Heart left ventricle (tissue), 16 donors: ENCODE measurements at regions not wholly inside any gene's neighbourhood (a gene's known extent, or its start where the extent isn't known, plus 50 kb on each side); places are given as distances from the start of the nearest gene placed in this dataset.
"Not testable (repeated sequence)": the region's sequence is repeated elsewhere in the genome, so short reads cannot be mapped to it uniquely, and the experiment has no call there.

ENCODE experiments used
- ATAC-seq, 4 donors: fragments of 200-7000 bp; cut with Tn5 transposase; one replicate each; pipeline ENCODE4 v1.9.1; 2020 to 2022; ENCODE audit warnings: moderate library complexity in 4 of 4, mild to moderate bottlenecking in 3 of 4, moderate number of reproducible peaks in 1 of 4
- DNase-seq, 5 donors: peaks; one replicate each; pipeline ENCODE4 v3.0.0-alpha.2; 2020
- H3K27ac ChIP-seq, 12 donors: fragments of 200-600 bp; sonication (generic) in 4 of 12; one replicate each; pipeline versions ENCODE4 v1.5.0 to v1.8.0; 2016 to 2022; ENCODE audit warnings: mild to moderate bottlenecking in 2 of 12
- H3K27me3 ChIP-seq, 9 donors: fragments of 200-600 bp; sonication (generic) in 2 of 9; one replicate each; pipeline versions ENCODE4 v1.5.1 to v1.8.0; 2016 to 2022; ENCODE audit warnings: mild to moderate bottlenecking in 3 of 9
- H3K36me3 ChIP-seq, 9 donors: fragments of 200-600 bp; sonication (generic) in 2 of 9; one replicate each; pipeline versions ENCODE4 v1.5.0 to v1.8.0; 2018 to 2022; ENCODE audit warnings: mild to moderate bottlenecking in 2 of 9
- H3K4me1 ChIP-seq, 12 donors: fragments of 200-600 bp; sonication (generic) in 4 of 12; one replicate each; pipeline versions ENCODE4 v1.5.0 to v1.8.0; 2016 to 2022; ENCODE audit warnings: mild to moderate bottlenecking in 3 of 12
- H3K4me3 ChIP-seq, 12 donors: fragments of 200-600 bp; sonication (generic) in 4 of 12; one replicate each; pipeline versions ENCODE4 v1.5.0 to v1.8.0; 2017 to 2022; ENCODE audit warnings: mild to moderate bottlenecking in 9 of 12, moderate library complexity in 4 of 12
- H3K9me3 ChIP-seq, 12 donors: fragments of 200-600 bp; sonication (generic) in 4 of 12; one replicate each; pipeline versions ENCODE4 v1.5.0 to v1.8.0; 2016 to 2022; ENCODE audit warnings: mild to moderate bottlenecking in 1 of 12
- POLR2A ChIP-seq, 2 donors: fragments of 450-650 bp; IDR thresholded peaks; one replicate each; pipeline ENCODE4 v1.6.1; 2017; ENCODE audit warnings: antibody characterized with exemption in 2 of 2, mild to moderate bottlenecking in 2 of 2, moderate library complexity in 2 of 2
- WGBS, 4 donors: extraction: QIAGEN DNeasy Blood & Tissue Kit in 2 of 4; methylation state at CpG; one replicate each; pipeline versions ENCODE4 v1.1.5 to v1.1.7; 2013 to 2018; 5-methylcytosine and 5-hydroxymethylcytosine counted together
- intact Hi-C, 10 donors: fragments of 100-400 bp; cut with DNase I; formaldehyde crosslinking; loops; one replicate each; pipeline versions ENCODE4 v1.11.1 to v1.14.2; 2022
- TF ChIP-seq, protein P1 (sequence below), 12 donors: fragments of 200-600 bp; sonication (generic) in 4 of 12; IDR thresholded peaks; one replicate each; pipeline versions ENCODE4 v1.5.0 to v1.8.0; 2018 to 2022; ENCODE audit warnings: antibody characterized with exemption in 12 of 12, mild to moderate bottlenecking in 5 of 12
- donor health status: ischemic (EF 13 %, LVEDD 7.1; RV severe dilation, severe dysfunction).
- donor health status: healthy with polysubstance abuse.
- donor health status: DM: no; HTN: yes; CAD: no.
- donor health status: DM: no; HTN: no; CAD: no.
- donor health status: ischemic (EF 25% LVEDD 6.9; RV normal size, moderate dysfunction).
- donor health status: ischemic (EF 25% LVEDD 5.7; RV mildly dilated, moderate dysfunction).
- donor health status: healthy.
- donor health status: DM: yes; HTN: yes; CAD: no.
- donor health status: ischemic (EF 35%, LVEDD 5.7; RV mildly dilated, moderate dysfunction).
- donor health status: nonischemic (EF 11% LVEDD 7.7; RV severe dilation, severe dysfunction).
- donor health status: DM: yes; HTN: yes; CAD: no.
- donor health status: PGD.
- donor health status: ischemic (EF 29% LVEDD 5.4; RV normal size, mild dysfunction).
- donor health status: nonischemic (EF 23%, LVEDD 6.1; RV moderate dilation, normal function).

DNA sequence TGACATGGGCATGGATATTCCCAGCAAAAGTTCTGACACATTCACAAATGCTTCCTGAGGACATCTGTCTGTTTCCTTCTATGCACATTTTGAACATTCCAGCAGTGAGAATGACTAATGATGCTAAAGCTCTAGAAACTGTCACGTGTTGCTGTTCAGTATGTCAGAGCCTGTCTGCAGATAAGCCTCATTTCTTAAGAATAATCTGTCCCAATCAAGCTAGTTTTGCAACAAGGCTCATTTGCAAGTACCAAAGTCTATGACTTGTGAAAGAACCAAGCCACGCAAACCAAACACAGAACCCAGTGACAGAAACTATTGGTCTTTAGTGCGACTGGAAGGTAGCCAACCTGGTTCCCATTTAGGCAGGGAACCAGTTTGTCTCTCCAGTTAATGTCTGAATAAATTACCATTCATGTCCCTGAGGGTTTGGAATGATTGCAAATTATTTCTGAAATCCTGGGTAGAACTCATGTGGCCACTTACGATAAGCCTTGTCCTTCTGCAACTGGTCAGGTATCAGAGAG, 178.5 kb downstream of the C9orf152 start:
- Histone ChIP-seq H3K27me3 (no peaks in the 10 kb centered on the region), H3K27ac (peak overlapping the region in 9 of 12 donors; percentile 0 to 80 (median 48)), H3K4me1 (peaks cover 7 to 51% (median 39%) of the 10 kb centered on the region in 12 donors), H3K9me3 (no peaks in the 10 kb centered on the region), H3K36me3 (no peaks in the 10 kb centered on the region), H3K4me3 (no peak overlapping the region)
- intact Hi-C loops = no loop called here
- 34 to 51% (median 49%) methylated on average over 4 of the region's 4 CpGs for WGBS, 4 donors
- ATAC-seq (peak; percentile 31 to 84 (median 70)), DNase-seq (no peak)
- TF ChIP-seq POLR2A (IDR thresholded peaks at IDR 0.05) = no peak
- TF ChIP-seq, protein P1, sequence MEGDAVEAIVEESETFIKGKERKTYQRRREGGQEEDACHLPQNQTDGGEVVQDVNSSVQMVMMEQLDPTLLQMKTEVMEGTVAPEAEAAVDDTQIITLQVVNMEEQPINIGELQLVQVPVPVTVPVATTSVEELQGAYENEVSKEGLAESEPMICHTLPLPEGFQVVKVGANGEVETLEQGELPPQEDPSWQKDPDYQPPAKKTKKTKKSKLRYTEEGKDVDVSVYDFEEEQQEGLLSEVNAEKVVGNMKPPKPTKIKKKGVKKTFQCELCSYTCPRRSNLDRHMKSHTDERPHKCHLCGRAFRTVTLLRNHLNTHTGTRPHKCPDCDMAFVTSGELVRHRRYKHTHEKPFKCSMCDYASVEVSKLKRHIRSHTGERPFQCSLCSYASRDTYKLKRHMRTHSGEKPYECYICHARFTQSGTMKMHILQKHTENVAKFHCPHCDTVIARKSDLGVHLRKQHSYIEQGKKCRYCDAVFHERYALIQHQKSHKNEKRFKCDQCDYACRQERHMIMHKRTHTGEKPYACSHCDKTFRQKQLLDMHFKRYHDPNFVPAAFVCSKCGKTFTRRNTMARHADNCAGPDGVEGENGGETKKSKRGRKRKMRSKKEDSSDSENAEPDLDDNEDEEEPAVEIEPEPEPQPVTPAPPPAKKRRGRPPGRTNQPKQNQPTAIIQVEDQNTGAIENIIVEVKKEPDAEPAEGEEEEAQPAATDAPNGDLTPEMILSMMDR (IDR thresholded peaks at IDR 0.05) = no peak

DNA sequence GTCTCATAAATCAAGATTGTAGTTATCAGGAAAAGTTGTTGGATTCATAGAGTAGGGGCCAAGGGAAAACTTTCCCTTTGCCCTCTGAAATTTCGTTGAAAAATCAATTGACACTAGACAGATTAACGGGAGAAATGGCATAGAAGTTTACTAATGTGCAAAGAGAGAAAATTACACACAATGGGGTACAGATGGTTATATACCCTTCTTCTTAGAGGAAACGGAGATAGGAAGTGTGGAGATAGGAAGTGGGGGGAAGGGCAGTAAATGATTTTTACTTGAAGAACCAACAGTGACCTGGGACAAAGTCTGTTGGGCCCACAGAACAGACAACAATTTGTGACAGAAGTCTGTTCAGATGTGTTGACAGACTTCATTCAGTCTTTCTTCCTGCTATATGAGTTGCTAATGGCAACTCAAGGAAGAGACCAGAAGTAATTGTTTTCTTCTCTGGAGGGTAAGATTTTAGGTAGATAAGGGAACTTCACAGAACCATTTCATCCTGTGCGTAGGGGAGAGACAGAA, 177.9 kb downstream of the C9orf152 start:
- TF ChIP-seq POLR2A (IDR thresholded peaks at IDR 0.05) = no peak
- TF ChIP-seq, protein P1 (IDR thresholded peaks at IDR 0.05) = no peak
- no peaks in the 10 kb centered on the region for H3K27me3 ChIP-seq
- intact Hi-C loops = no loop called here
- DNase-seq (no peak), ATAC-seq (no peak)
- WGBS, 4 donors = 59 to 70% (median 65%) methylated on average over 4 of the region's 4 CpGs
- peak overlapping the region in 7 of 12 donors; percentile 41 to 80 (median 61) for H3K27ac ChIP-seq
- no peaks in the 10 kb centered on the region for H3K36me3 ChIP-seq
- H3K4me1 ChIP-seq = peaks cover 7 to 51% (median 39%) of the 10 kb centered on the region in 12 donors
- no peak overlapping the region for H3K4me3 ChIP-seq
- H3K9me3 ChIP-seq = no peaks in the 10 kb centered on the region

DNA sequence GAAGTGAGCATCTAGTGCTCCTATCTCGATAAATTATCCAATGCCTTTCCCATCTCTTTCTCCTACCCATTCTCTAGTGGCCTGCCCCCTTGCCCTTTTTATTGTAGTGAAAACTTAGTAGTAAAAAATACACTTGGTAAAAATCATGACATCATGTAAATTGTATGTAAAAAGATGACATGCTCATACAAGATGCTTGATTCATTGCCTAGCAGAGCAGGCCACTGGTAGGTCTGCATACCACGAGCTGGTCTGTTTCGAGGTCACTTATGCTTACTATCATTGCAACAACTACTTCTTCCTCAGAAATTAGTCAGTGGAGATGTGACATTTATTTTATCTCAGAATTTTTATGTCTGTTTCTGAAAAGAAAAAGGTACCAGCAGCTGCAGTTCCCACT, 177.3 kb downstream of the C9orf152 start:
- intact Hi-C loops = no loop called here
- Histone ChIP-seq H3K4me3 (no peak overlapping the region), H3K27ac (peak overlapping the region in 3 of 12 donors; percentile 61 to 74 (median 65)), H3K4me1 (peaks cover 7 to 51% (median 39%) of the 10 kb centered on the region in 12 donors), H3K36me3 (no peaks in the 10 kb centered on the region), H3K27me3 (no peaks in the 10 kb centered on the region), H3K9me3 (no peaks in the 10 kb centered on the region)
- no peak for DNase-seq
- TF ChIP-seq POLR2A (IDR thresholded peaks at IDR 0.05) = no peak
- TF ChIP-seq, protein P1 (IDR thresholded peaks at IDR 0.05) = no peak
- 87 to 93% (median 89%) methylated on average over 3 of the region's 3 CpGs for WGBS, 4 donors
- no peak for ATAC-seq

DNA sequence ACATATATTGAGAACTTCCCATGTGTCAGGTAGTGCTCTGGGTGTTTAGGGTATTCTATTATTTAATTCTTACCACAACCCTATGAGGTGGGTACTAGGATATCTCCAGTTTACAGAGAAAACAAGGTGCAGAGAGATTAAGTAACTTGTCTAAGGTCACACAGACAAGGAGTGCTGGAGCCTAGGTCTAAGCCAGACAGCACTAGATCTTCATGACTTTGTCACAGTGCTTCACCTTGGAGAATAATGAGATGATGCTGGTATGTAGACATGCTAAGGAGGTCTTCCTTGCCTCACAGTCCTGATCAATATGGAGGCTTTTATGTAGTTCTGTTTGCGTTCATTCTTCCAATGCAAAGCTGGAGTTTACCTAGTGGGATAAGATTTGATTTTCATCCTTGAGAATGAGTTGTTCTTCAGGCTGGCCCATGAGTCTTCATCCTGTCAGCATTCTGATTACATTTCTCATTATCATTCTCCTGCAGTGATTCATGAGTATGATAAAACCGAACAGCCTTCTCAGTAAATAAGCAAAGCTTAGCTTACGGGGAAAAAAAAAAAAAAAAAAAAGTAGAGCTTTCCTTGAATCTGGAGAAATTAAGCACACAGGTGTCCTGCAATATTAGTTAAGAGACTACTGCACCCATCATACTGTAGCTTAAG, 176.3 kb downstream of the C9orf152 start:
- H3K4me1 ChIP-seq = peaks cover 9 to 52% (median 46%) of the 10 kb centered on the region in 12 donors
- DNase-seq = no peak
- H3K27me3 ChIP-seq = no peaks in the 10 kb centered on the region
- H3K4me3 ChIP-seq = no peak overlapping the region
- no peak for ATAC-seq
- 81 to 94% (median 89%) methylated on average over 3 of the region's 3 CpGs for WGBS, 4 donors
- no peaks in the 10 kb centered on the region for H3K36me3 ChIP-seq
- H3K27ac ChIP-seq = no peak overlapping the region
- H3K9me3 ChIP-seq = no peaks in the 10 kb centered on the region
- TF ChIP-seq, protein P1 (IDR thresholded peaks at IDR 0.05) = no peak
- TF ChIP-seq POLR2A (IDR thresholded peaks at IDR 0.05) = no peak
- intact Hi-C loops = no loop called here

DNA sequence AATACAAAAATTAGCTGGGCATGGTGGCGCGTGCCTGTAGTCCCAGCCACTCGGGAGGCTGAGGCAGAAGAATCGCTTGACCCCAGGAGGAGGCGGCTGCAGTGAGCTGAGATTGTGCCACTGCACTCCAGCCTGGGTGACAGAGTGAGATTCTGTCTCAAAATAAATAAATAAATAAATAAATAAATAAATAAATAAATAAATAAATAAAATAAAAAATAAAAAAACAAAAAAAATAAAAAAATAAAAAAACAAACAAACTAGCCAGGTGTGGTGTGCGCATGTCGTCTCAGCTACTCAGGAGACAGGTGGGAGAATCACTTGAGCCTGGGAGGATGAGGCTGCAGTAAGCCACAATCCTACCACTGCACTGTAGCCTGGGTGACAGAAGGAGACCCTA, 175.4 kb downstream of the C9orf152 start:
- intact Hi-C loops, H3K36me3 ChIP-seq: not testable (repeated sequence)
- peaks cover 9 to 48% (median 40%) of the 10 kb centered on the region in 12 donors for H3K4me1 ChIP-seq

More for the DNA sequence above, 175.4 kb downstream of the C9orf152 start:
- H3K27me3 ChIP-seq, ATAC-seq, H3K9me3 ChIP-seq, H3K4me3 ChIP-seq, DNase-seq, H3K27ac ChIP-seq: not testable (repeated sequence)
- 94 to 98% (median 96%) methylated on average over 7 of the region's 7 CpGs for WGBS, 4 donors
